ENCODE measurements at regions not wholly inside any gene's neighbourhood (a gene's known extent, or its start where the extent isn't known, plus 50 kb on each side); places are given as distances from the start of the nearest gene placed in this dataset.

- Histone ChIP-seq H4K20me1 (ENCODE audit: insufficient read depth, low read length) (no peaks in the 10 kb centered on the region), H3K4me2 (ENCODE audit: low read length) (no peak overlapping the region), H2AFZ (ENCODE audit: low read length) (no peak overlapping the region), H3K9me3 (ENCODE audit: low read length) (no peaks in the 10 kb centered on the region), H3K36me3 (ENCODE audit: insufficient read depth, low read length) (no peaks in the 10 kb centered on the region), H3K9me2 (ENCODE audit: insufficient read depth, low read length) (no peaks in the 10 kb centered on the region), H3K27ac (ENCODE audit: low read depth, low read length, poor library complexity, severe bottlenecking) (no peak overlapping the region), H3K4me1 (ENCODE audit: insufficient read depth, low read length, poor library complexity, severe bottlenecking) (no peaks in the 10 kb centered on the region), H3K79me2 (ENCODE audit: insufficient read depth, low read depth, low read length) (no peaks in the 10 kb centered on the region), H3K4me3 (ENCODE audit: low read depth, low read length, poor library complexity, severe bottlenecking) (no peak overlapping the region)
- no TSS peak for BruUV-seq (replicated peaks)
- TF ChIP-seq, protein P1, sequence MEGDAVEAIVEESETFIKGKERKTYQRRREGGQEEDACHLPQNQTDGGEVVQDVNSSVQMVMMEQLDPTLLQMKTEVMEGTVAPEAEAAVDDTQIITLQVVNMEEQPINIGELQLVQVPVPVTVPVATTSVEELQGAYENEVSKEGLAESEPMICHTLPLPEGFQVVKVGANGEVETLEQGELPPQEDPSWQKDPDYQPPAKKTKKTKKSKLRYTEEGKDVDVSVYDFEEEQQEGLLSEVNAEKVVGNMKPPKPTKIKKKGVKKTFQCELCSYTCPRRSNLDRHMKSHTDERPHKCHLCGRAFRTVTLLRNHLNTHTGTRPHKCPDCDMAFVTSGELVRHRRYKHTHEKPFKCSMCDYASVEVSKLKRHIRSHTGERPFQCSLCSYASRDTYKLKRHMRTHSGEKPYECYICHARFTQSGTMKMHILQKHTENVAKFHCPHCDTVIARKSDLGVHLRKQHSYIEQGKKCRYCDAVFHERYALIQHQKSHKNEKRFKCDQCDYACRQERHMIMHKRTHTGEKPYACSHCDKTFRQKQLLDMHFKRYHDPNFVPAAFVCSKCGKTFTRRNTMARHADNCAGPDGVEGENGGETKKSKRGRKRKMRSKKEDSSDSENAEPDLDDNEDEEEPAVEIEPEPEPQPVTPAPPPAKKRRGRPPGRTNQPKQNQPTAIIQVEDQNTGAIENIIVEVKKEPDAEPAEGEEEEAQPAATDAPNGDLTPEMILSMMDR (conservative IDR thresholded peaks at IDR 0.05; ENCODE audit: low read length), result no peak
- intact Hi-C loops (cut with micrococcal nuclease; ENCODE audit: unreplicated experiment), result no loop called here
- CTCF ChIA-PET (ENCODE audit: unreplicated experiment), result no interaction called here
- POLR2A ChIA-PET, result interaction anchor here (0.7 kb wide), 1 partner anchor 12 kb away, joined by 3 read pairs; no protein-coding TSS in a partner anchor
- no peak for DNase-seq (ENCODE audit: low spot score)
Measured at GRCh38 chr16:66129196-66129595, 237.3 kb upstream of the CDH5 start.

DNA sequence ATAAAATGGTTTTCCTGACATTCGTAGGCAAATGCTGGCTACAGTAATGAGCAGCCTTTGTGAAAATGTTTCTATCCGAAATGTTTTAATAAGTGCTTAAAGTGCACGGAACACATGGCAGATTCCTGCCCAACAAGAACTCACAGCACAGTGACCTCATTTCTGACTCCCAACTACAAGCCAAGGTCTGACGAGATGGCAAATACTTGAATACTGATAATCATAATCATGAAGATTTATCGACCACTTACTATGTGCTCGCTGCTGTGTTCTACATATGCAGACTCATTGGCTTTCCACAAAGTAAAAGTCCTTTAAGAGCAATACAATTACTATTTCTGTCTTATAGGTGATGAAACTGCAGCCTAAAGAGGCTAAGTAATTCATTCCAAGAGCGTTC, 238.1 kb upstream of the CDH5 start:
- H2AFZ ChIP-seq (ENCODE audit: low read length), result no peak overlapping the region
- no peaks in the 10 kb centered on the region for H3K36me3 ChIP-seq (ENCODE audit: insufficient read depth, low read length)
- H4K20me1 ChIP-seq (ENCODE audit: insufficient read depth, low read length), result no peaks in the 10 kb centered on the region
- intact Hi-C loops (cut with micrococcal nuclease; ENCODE audit: unreplicated experiment), result no loop called here
- TF ChIP-seq EZH2phosphoT487 (IDR thresholded peaks at IDR 0.05; ENCODE audit: borderline replicate concordance, low read depth, low read length), result no peak
- TF ChIP-seq, protein P1 (conservative IDR thresholded peaks at IDR 0.05; ENCODE audit: low read length), result no peak
- no TSS peak for BruUV-seq (replicated peaks)
- DNase-seq (ENCODE audit: low spot score), result no peak
- POLR2A ChIA-PET, result interaction anchor here (0.6 kb wide), 1 partner anchor 762 kb away, joined by 4 read pairs; no protein-coding TSS in a partner anchor
- H3K9me3 ChIP-seq (ENCODE audit: low read length), result no peaks in the 10 kb centered on the region
- no peaks in the 10 kb centered on the region for H3K4me1 ChIP-seq (ENCODE audit: insufficient read depth, low read length, poor library complexity, severe bottlenecking)
- H3K4me3 ChIP-seq (ENCODE audit: low read depth, low read length, poor library complexity, severe bottlenecking), result no peak overlapping the region
- CTCF ChIA-PET (ENCODE audit: unreplicated experiment), result no interaction called here
- H3K4me2 ChIP-seq (ENCODE audit: low read length), result no peak overlapping the region
- H3K9me2 ChIP-seq (ENCODE audit: insufficient read depth, low read length), result no peaks in the 10 kb centered on the region
- no peak overlapping the region for H3K27ac ChIP-seq (ENCODE audit: low read depth, low read length, poor library complexity, severe bottlenecking)
- H3K79me2 ChIP-seq (ENCODE audit: insufficient read depth, low read depth, low read length), result no peaks in the 10 kb centered on the region

GRCh38 chr16:66127459-66128370, 238.8 kb upstream of the CDH5 start:
- H3K4me1 ChIP-seq (ENCODE audit: insufficient read depth, low read length, poor library complexity, severe bottlenecking), result no peaks in the 10 kb centered on the region
- H3K27ac ChIP-seq (ENCODE audit: low read depth, low read length, poor library complexity, severe bottlenecking), result no peak overlapping the region
- ChIA-PET CTCF (ENCODE audit: unreplicated experiment) (no interaction called here), POLR2A (interaction anchor here (0.6 kb wide), 1 partner anchor 762 kb away, joined by 4 read pairs; no protein-coding TSS in a partner anchor)
- no peak overlapping the region for H2AFZ ChIP-seq (ENCODE audit: low read length)
- no TSS peak for BruUV-seq (replicated peaks)
- intact Hi-C loops (cut with micrococcal nuclease; ENCODE audit: unreplicated experiment), result no loop called here
- H3K9me2 ChIP-seq (ENCODE audit: insufficient read depth, low read length), result no peaks in the 10 kb centered on the region
- no peak overlapping the region for H3K4me2 ChIP-seq (ENCODE audit: low read length)
- no peaks in the 10 kb centered on the region for H3K9me3 ChIP-seq (ENCODE audit: low read length)
- H3K4me3 ChIP-seq (ENCODE audit: low read depth, low read length, poor library complexity, severe bottlenecking), result no peak overlapping the region
- H3K36me3 ChIP-seq (ENCODE audit: insufficient read depth, low read length), result no peaks in the 10 kb centered on the region
- DNase-seq (ENCODE audit: low spot score), result no peak
- no peak for TF ChIP-seq EZH2phosphoT487 (IDR thresholded peaks at IDR 0.05; ENCODE audit: borderline replicate concordance, low read depth, low read length)
- TF ChIP-seq, protein P1 (conservative IDR thresholded peaks at IDR 0.05; ENCODE audit: low read length), result no peak
- H4K20me1 ChIP-seq (ENCODE audit: insufficient read depth, low read length), result no peaks in the 10 kb centered on the region
- H3K79me2 ChIP-seq (ENCODE audit: insufficient read depth, low read depth, low read length), result no peaks in the 10 kb centered on the region
